ENCODE measurements at regions not wholly inside any gene's neighbourhood (a gene's known extent, or its start where the extent isn't known, plus 50 kb on each side); places are given as distances from the start of the nearest gene placed in this dataset.

- TF ChIP-seq, protein P1, sequence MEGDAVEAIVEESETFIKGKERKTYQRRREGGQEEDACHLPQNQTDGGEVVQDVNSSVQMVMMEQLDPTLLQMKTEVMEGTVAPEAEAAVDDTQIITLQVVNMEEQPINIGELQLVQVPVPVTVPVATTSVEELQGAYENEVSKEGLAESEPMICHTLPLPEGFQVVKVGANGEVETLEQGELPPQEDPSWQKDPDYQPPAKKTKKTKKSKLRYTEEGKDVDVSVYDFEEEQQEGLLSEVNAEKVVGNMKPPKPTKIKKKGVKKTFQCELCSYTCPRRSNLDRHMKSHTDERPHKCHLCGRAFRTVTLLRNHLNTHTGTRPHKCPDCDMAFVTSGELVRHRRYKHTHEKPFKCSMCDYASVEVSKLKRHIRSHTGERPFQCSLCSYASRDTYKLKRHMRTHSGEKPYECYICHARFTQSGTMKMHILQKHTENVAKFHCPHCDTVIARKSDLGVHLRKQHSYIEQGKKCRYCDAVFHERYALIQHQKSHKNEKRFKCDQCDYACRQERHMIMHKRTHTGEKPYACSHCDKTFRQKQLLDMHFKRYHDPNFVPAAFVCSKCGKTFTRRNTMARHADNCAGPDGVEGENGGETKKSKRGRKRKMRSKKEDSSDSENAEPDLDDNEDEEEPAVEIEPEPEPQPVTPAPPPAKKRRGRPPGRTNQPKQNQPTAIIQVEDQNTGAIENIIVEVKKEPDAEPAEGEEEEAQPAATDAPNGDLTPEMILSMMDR (IDR thresholded peaks at IDR 0.05; ENCODE audit: control extremely low read depth, extremely low read depth, low read depth, missing control alignments): no peak
- ChIA-PET CTCF (no interaction called here), POLR2A (no interaction called here)
- DNase-seq (ENCODE audit: extremely low spot score): no peak
Observed at GRCh38 chrX:25083661-25084060, 67.9 kb upstream of the ARX start.

GRCh38 chrX:25079020-25079419, 63.3 kb upstream of the ARX start:
- POLR2A ChIA-PET: no interaction called here
- TF ChIP-seq, protein P1 (IDR thresholded peaks at IDR 0.05; ENCODE audit: control extremely low read depth, extremely low read depth, low read depth, missing control alignments): no peak
- DNase-seq (ENCODE audit: extremely low spot score): no peak
- CTCF ChIA-PET: no interaction called here

- DNase-seq (ENCODE audit: extremely low spot score): no peak
- CTCF ChIA-PET: no interaction called here
- TF ChIP-seq, protein P1 (IDR thresholded peaks at IDR 0.05; ENCODE audit: control extremely low read depth, extremely low read depth, low read depth, missing control alignments): no peak
- POLR2A ChIA-PET: no interaction called here
Observed at GRCh38 chrX:25076941-25077500, 61.3 kb upstream of the ARX start.

- POLR2A ChIA-PET: no interaction called here
- CTCF ChIA-PET: interaction anchor here (2.2 kb wide), 1 partner anchor 10 kb away, joined by 5 read pairs; no protein-coding TSS in a partner anchor
- TF ChIP-seq, protein P1 (IDR thresholded peaks at IDR 0.05; ENCODE audit: control extremely low read depth, extremely low read depth, low read depth, missing control alignments): no peak
Observed at GRCh38 chrX:25072247-25072646, 56.5 kb upstream of the ARX start.

DNA sequence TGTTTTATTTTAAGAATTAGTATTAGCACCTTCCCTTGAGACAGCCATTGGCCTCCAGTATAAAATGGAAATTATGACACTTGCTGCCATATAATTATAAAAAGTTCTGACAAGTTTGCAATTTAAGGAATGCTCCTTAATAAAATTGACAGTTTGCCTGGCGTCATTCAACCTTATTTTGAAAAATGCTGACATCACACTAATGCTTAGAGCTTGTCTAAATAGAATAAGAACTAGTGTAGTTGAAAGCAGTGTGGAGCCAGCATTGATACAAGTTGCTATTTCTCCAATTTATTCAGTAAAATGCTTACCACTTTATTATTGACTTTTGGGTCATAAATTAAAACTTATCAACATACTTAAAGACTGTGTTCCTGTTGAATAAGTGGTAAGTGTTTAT, 54.3 kb upstream of the ARX start:
- no peak for DNase-seq (ENCODE audit: extremely low spot score)
- ChIA-PET POLR2A (no interaction called here), CTCF (no interaction called here)
- TF ChIP-seq, protein P1 (IDR thresholded peaks at IDR 0.05; ENCODE audit: control extremely low read depth, extremely low read depth, low read depth, missing control alignments): no peak

More at GRCh38 chrX:25072247-25072646, 56.5 kb upstream of the ARX start:
- no peak for DNase-seq (ENCODE audit: extremely low spot score)

DNA sequence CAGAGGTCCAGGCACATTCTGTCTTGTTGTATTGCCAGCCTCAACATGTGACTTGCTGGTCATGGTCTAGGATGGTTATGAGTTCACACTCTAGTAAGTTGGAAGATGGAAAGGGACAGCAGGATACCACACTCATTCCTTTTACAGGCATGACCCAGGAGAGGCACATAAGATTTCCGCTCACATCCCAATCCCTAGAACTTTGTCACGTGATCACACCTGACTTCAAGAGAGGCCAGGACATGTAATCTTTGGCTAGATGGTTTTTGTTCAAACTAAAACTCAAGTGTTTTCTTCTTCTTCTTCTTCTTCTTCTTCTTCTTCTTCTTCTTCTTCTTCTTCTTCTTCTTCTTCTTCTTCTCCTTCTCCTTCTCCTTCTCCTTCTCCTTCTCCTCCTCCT, 53.4 kb upstream of the ARX start:
- TF ChIP-seq, protein P1 (IDR thresholded peaks at IDR 0.05; ENCODE audit: control extremely low read depth, extremely low read depth, low read depth, missing control alignments): no peak
- DNase-seq (ENCODE audit: extremely low spot score): no peak
- ChIA-PET POLR2A (no interaction called here), CTCF (no interaction called here)

DNA sequence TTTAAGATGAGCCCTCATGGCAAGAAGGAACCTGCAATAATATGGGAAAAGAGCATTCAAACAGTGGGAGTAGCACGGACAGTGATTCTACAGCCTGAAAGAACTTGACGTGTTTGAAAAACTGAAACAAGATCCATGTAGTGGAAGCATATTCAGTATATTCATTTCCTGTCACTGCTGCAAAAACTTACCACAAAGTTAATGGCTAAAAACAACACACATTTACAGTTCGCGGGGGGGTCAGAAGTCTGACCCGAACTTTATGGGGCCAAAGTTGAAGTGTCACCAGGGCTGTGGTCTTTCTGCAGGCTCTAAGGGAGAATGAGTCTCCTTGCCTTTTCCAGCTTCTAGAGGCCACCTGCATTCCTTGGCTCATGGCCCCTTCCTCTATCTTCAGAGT, 52.6 kb upstream of the ARX start:
- POLR2A ChIA-PET: no interaction called here
- TF ChIP-seq, protein P1 (IDR thresholded peaks at IDR 0.05; ENCODE audit: control extremely low read depth, extremely low read depth, low read depth, missing control alignments): no peak
- no peak for DNase-seq (ENCODE audit: extremely low spot score)
- CTCF ChIA-PET: no interaction called here

Measured in GM10248 (cell line).